ENCODE measurements at regions not wholly inside any gene's neighbourhood (a gene's known extent, or its start where the extent isn't known, plus 50 kb on each side); places are given as distances from the start of the nearest gene placed in this dataset.

- no peak for DNase-seq (ENCODE audit: low read depth, low spot score)
- POLR2A ChIA-PET: no interaction called here
These were observed 148.9 kb downstream of the IL20RB start for GRCh38 chr3:137106612-137107240.

DNA sequence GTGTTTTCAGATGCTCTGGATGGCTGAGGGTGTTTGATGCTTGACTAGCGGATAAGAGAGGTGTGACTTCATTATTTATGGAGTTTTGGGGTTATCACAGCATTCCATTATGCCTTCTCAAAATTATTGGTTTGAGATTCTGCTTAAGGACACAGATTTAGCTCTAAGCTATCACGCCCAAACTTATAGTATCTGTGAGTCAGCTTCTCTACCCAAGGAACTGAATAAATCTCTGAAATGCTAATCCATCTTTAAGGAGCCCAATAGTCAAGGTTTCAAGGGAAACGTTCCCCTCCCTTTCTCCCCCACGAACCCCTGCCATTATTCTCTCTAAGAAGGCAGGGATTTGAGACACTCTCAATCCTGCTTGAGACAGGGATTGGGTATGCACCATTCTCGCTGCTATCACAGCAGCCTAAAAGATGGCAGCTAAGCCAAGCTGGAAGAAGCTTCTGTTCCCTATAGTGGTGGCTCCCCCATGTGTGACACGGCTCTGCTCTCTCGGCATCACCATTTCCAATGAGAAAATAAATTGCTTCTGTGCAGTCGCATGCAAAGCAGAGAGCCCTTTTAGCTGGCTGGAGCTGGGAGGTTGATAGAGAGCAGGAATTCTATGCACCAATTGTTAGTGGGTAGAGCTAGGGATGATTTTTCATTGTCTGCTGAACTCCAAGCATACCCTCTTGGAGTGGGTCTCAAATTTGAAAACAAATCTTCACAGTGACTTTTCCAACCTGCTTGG, 151.1 kb downstream of the IL20RB start:
- POLR2A ChIA-PET: no interaction called here
- CTCF ChIA-PET: interaction anchor here (0.8 to 7.7 kb wide), 9 partner anchors 7 to 946 kb away, joined by 3 to 92 read pairs (median 16); no protein-coding TSS in a partner anchor
- DNase-seq (ENCODE audit: low read depth, low spot score): no peak
- H3K4me3 ChIP-seq (ENCODE audit: low read depth, low read length): no peak overlapping the region
- TF ChIP-seq CTCF (IDR thresholded peaks at IDR 0.05; ENCODE audit: insufficient read depth, low read length, missing control alignments): no peak

More at GRCh38 chr3:137106612-137107240, 148.9 kb downstream of the IL20RB start:
- CTCF ChIA-PET: interaction anchor here (0.7 to 7.7 kb wide), 15 partner anchors 10 to 946 kb away, joined by 3 to 92 read pairs (median 5); no protein-coding TSS in a partner anchor
- H3K4me3 ChIP-seq (ENCODE audit: low read depth, low read length): no peak overlapping the region
- TF ChIP-seq CTCF (IDR thresholded peaks at IDR 0.05; ENCODE audit: insufficient read depth, low read length, missing control alignments): no peak

DNA sequence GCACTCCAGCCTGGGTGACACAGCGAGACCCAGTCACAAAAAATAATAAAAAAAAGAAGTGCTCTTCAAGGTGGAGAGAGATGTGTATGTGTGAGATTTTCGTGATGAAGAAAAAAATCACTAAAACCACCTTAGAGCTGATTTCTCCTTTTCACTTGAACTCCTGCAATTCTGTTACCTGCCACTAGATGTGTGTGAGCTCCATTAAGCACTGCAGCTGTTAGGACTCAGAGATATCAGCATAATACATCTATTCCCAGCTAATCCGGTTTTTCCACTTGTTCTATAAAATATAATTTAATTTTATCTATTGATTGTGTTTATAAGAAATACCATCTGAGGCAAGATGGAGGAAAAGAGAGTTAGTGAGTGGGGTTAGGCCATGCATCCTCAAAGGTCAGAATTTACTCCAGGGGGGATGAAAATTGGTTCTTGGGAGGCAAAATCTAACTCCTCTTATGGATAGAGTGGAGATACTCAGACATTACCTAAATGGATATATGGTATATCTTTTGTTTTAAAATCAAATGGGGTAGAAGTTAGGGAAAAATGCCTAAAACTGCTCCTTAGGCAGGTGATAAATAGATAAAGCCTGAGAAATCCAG, 152.7 kb downstream of the IL20RB start:
- POLR2A ChIA-PET: no interaction called here
- CTCF ChIA-PET: interaction anchor here (0.6 to 7.7 kb wide), 10 partner anchors 9 to 950 kb away, joined by 3 to 92 read pairs (median 10); no protein-coding TSS in a partner anchor
- TF ChIP-seq CTCF (IDR thresholded peaks at IDR 0.05; ENCODE audit: insufficient read depth, low read length, missing control alignments): peak; percentile 75

GRCh38 chr3:137111497-137111896, 153.7 kb downstream of the IL20RB start:
- TF ChIP-seq CTCF (IDR thresholded peaks at IDR 0.05; ENCODE audit: insufficient read depth, low read length, missing control alignments): no peak
- POLR2A ChIA-PET: no interaction called here

More for the DNA sequence above, 152.7 kb downstream of the IL20RB start:
- no peak overlapping the region for H3K4me3 ChIP-seq (ENCODE audit: low read depth, low read length)
- no peak for DNase-seq (ENCODE audit: low read depth, low spot score)

DNA sequence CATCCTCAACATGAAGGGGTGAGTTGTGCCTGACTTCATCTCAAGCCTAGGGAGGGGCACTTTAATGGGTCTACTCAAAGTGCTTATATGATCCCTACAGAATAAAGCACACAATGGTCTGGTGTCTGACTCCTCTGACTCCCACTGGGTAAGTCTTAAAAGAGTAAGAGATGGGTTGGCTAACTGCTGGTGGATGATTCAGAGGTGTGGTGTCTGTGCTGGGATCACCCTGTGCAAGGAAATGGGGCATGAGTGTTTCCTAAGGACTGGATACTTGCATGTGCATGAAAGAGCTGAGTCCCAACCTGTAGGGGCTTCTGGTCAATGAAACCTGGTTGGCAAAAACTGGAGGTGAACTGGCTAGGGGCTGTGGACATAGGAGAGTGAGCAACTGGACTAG, 158.8 kb downstream of the IL20RB start:
- ChIA-PET POLR2A (no interaction called here), CTCF (interaction anchor here (2.7 kb wide), 1 partner anchor 11 kb away, joined by 9 read pairs; no protein-coding TSS in a partner anchor)
- TF ChIP-seq CTCF (IDR thresholded peaks at IDR 0.05; ENCODE audit: insufficient read depth, low read length, missing control alignments): no peak
- H3K4me3 ChIP-seq (ENCODE audit: low read depth, low read length): no peak overlapping the region
- no peak for DNase-seq (ENCODE audit: low read depth, low spot score)

More at GRCh38 chr3:137111497-137111896, 153.7 kb downstream of the IL20RB start:
- DNase-seq (ENCODE audit: low read depth, low spot score): no peak
- CTCF ChIA-PET: interaction anchor here (0.6 to 7.0 kb wide), 5 partner anchors 10 to 941 kb away, joined by 3 to 46 read pairs (median 21); no protein-coding TSS in a partner anchor
- H3K4me3 ChIP-seq (ENCODE audit: low read depth, low read length): no peak overlapping the region
